Ramos (cell line): ENCODE measurements at regions not wholly inside any gene's neighbourhood (a gene's known extent, or its start where the extent isn't known, plus 50 kb on each side); places are given as distances from the start of the nearest gene placed in this dataset.

Experiments
- in situ Hi-C: fragments of 300-500 bp; cut with MboI; formaldehyde crosslinking; loops from one replicate; pipeline ENCODE4 v1.14.3; 2022; ENCODE audit warnings: low sequenced_read_pairs; ENCODE audit not compliant: unreplicated experiment

DNA sequence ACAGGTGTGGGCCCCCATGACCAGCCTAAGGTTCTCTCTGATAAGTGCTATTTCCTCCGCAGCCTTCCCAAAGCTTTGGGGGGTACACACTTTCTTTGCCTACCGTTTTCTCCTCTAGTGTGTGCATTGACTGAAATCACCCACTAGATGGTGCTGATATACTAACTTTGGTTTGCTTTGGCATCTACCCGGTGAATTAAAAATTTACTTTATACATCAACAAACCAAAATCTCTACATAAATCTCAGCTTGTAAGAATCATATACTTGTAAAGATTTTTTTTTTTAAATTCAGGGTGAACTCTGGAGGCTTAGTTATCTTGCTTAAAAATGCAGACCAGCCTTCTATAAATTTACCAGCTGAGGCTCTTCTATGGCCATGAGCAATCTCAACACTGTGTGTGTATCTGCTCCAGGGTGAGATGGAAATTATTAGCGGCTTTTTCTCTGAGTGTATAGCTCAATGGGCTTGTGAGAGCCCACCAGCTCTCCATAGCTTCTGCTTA is 475.7 kb upstream of the TNC start:
- in situ Hi-C loops = loop anchor here (10.0 kb wide), 1 partner anchor 981 kb away; no protein-coding TSS in a partner anchor

- in situ Hi-C loops = loop anchor here (10.0 kb wide), 1 partner anchor 980 kb away; no protein-coding TSS in a partner anchor
Observed at GRCh38 chr9:115594557-115594956, 476.6 kb upstream of the TNC start.

DNA sequence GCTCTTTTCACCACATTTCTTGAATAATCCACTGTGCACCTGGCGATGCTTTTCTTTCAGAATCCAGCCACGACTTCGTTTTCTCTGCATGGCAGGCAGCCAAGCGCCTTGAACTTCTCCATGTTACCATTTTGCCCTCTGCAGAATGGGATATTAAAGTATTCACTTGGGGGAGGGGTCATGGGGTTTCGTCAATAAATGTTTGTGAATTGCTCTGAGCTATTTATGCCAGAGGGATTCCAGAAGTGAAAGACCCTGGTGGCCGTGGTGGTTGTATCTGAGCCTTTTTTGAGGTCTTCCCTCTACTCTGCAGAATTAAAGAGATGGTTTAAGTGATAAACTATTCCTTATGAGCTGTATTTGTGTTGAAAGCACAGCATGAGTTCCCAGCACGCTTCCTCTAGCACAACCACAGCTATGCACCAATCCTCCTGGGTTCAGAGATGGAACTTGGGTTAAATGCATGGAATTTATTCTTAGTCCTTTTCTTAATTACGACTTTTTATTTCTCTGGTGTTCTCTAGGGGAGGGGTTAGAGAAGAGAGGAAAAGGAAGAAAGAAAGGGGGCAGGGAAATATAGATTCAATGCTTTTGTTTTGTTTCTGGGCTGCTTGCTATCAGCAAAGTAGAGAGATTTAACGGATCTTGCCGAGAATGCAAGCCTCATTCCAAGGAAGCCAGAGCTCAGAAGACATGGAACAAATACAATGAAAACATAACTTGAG is 478.2 kb upstream of the TNC start:
- in situ Hi-C loops = loop anchor here (10.0 kb wide), 1 partner anchor 979 kb away; no protein-coding TSS in a partner anchor

DNA sequence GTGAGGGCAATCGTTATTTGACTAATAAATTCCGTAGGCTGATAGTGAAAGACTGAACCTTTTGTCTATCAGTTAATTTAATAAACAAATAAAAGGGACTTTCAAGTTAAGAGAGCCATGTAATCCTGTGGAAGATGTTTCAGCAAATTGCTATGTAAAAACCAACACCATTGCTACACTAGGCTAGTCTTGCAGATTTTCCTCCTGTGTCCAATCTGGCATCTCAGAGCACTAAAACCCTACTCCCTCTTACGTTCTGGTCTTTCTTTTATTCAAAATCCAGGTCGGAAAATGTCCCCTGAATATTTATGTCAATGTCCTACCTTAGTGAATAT is 478.8 kb upstream of the TNC start:
- in situ Hi-C loops = loop anchor here (10.0 kb wide), 1 partner anchor 978 kb away; no protein-coding TSS in a partner anchor

GRCh38 chr9:115597330-115597895 is 479.5 kb upstream of the TNC start:
- in situ Hi-C loops = loop anchor here (10.0 kb wide), 1 partner anchor 977 kb away; no protein-coding TSS in a partner anchor

GRCh38 chr9:115598751-115599150 is 480.8 kb upstream of the TNC start:
- in situ Hi-C loops = loop anchor here (10.0 kb wide), 1 partner anchor 976 kb away; no protein-coding TSS in a partner anchor

DNA sequence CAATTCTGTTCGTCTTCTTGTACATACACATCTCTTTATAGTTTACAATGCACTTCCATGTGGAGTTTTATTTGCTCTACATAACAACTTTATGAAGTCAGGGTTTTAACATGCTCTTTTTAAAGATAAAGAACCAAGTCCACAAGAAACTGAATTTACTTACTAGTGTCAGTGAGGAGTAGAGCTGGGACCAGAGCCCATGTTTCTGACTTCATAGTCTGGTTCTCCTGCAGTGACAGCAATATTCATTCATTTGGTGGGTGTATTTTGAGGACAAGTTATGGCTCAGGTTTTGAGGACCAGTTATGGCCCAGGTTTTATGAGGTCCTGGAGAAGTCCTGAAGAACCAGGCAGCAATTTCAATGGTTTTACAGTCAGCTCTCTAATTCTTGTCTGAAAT is 481.9 kb upstream of the TNC start:
- in situ Hi-C loops = loop anchor here (10.0 kb wide), 1 partner anchor 975 kb away; no protein-coding TSS in a partner anchor

DNA sequence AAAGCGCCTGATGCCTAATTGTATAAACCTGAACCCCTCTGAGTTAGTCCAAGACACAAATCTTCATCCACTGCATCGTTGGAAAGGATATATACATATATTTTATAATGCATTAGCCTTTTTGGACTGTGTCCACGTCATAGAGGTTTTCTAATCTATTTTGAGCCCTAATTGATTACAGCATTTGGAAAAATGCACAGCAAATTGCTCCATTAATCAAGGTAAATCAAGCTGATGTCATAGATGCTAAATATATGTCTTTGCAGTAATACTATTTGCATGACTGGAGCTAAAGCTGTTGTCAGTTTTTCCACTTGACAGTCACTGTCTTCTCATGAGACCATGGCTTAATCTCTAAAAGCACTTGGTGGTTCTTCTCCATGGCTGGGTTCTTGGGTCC is 483.5 kb upstream of the TNC start:
- in situ Hi-C loops = no loop called here

DNA sequence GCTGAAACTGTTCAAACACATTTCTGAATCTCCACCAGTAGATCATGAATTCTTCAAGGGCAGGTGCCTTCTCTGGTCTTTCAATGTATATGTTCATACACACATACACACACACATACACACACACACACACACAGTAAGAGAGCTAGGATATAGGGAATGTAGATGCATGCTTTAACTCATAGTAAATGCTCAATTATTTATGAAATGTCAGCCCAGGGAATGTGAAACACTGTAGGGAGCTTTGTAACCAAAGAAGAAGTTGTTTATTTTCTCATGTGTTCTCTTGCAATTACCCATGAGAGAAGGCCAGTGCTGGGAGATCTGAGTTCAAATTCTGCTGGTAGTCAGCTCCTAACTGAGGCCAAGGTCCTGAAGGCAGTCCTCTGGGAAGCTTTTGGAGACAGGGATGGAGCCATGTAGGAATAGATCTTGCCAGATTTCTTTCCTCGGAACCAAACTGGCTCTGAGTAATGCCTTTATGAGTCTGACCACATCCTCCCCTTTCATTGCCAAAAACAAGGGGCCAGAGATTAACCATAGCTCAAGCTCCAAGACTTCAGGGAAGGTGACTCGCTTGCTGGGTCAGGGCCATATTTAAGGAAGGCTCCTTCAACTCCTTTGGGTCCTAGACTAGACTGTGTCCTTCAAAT is 487.0 kb upstream of the TNC start:
- in situ Hi-C loops = no loop called here

DNA sequence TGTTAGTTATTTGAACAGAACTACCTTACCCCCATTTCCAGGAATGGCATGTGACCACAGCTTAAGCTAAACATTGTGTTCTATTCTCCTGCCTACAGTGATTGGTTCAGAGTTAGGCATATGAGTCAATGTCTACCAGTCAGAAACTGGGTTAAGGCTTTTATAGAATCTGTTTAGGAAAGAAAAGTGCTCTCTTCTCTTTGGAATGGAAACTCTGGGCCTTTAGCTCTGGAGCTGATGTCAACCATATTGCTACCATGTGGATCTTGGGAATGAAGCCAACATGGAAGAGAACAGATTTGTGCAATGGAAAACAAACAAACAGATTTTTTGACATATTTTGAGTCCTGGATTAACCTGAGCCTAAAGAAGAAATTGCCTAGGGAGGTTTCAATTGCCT is 488.9 kb upstream of the TNC start:
- in situ Hi-C loops = no loop called here

DNA sequence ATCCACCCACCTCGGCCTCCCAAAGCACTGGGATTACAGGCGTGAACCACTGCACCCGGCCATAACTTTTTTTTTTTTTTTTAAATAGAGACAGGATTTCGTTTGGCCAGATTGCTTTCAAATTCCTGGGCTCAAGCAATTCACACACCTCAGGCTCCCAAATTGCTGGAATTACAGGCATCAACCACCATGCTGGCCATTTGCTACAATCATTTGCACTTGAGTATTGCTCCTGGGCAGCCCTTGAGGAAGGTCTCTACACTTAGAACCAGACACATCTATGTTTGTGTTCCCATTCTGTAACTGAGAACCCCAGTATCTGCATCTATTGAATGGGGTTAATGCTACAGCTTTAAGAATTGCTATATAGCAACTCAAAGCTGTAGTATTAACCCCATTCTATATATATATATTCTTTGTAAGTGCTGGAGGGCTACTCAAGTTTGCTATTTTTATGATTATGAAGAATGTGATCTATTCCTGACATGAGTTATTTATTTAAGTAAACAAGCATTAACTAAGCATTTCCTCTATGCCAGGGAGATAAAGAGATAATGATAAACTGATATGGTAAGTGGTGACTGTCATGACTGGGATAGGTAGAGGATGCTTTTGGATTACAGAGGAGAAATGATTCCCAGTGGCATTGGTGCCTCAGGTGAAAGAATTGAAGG is 496.5 kb upstream of the TNC start:
- in situ Hi-C loops = no loop called here

GRCh38 chr9:115615000-115615401 is 497.0 kb upstream of the TNC start:
- in situ Hi-C loops = no loop called here

- in situ Hi-C loops = no loop called here
Observed at GRCh38 chr9:115615821-115616665, 498.1 kb upstream of the TNC start.

DNA sequence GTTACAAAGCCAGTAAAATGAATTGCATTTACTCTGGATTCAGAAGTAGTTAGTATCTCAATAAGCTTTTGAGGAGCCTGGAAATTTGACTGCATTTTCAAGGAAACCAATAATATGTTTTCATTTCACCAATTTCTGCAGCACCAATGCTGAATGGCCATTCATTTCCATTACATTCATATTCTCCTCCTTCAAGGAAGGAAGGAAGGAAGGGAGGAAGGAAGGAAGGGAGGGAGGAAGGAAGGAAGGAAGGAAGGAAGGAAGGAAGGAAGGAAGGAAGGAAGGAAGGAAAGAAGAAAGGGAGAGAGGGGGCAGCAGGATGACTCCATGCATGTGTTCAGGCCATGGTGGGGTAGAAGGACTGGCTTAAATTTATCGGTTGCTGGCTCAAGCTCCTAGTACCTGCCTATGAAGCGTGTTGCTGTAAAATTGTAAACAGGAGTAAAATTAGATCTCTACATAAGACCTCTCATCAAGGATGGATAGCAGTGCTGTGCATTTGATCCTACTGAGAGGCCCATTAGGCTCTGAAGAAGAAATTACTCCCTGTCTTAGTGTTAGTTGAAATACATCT is 498.8 kb upstream of the TNC start:
- in situ Hi-C loops = no loop called here

- in situ Hi-C loops = no loop called here
Observed at GRCh38 chr9:115625251-115625650, 507.3 kb upstream of the TNC start.

- in situ Hi-C loops = no loop called here
Observed at GRCh38 chr9:115625954-115626353, 508.0 kb upstream of the TNC start.

DNA sequence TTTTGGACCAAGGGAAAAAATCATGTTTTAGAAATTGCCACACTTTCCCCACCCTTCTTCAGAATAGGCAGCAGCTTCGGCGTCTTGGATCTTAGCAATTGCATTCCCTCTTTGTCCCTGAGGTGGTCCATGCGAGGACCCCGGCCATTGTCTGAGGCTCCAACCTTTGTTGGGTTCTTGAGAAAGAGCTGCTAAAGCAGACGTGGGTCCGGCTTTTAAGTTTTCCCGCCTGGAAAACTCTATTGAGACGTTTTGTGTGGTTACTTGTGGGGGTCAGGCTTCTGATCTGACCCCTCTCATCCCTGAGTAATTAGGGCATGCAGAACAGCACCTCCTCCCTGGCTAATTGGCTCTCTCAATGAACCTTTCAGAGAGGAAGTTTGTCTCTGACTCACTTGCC is 509.6 kb upstream of the TNC start:
- in situ Hi-C loops = no loop called here

DNA sequence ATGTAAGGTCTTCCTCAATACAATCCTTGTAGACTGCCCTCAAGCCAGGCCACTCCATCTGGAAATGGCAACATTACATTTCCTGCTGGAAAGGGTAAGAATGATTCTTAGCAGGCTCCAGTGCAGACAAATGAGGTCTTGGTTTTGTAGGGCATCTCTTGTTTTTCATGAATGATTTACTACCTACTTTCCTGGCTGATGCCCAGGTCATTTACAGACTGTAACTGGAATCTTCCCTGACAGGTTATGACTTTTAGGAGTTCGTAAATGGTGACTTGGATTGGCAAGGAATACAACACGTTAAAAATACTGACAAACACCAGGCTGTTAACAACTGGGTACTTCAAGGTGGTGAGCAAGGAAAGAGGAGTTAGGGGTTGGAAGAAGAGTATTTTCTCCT is 510.5 kb upstream of the TNC start:
- in situ Hi-C loops = no loop called here
